Stimulated activated CD4-positive, alpha-beta T cell treated with anti-CD3 and anti-CD28 coated beads, Interleukin-4, amount 100 ng/mL, for 48 hours (primary cell): ENCODE measurements at regions not wholly inside any gene's neighbourhood (a gene's known extent, or its start where the extent isn't known, plus 50 kb on each side); places are given as distances from the start of the nearest gene placed in this dataset.
A peak's percentile ranks its signal among the peaks of the same experiment; 100 is the strongest.
"Not testable (repeated sequence)": the region's sequence is repeated elsewhere in the genome, so short reads cannot be mapped to it uniquely, and the experiment has no call there.

ENCODE experiments used
- DNase-seq, 2 donors: peaks; one replicate each; pipeline ENCODE4 v3.0.0-alpha.2; 2020; ENCODE audit warnings: low read depth in 2 of 2

DNA sequence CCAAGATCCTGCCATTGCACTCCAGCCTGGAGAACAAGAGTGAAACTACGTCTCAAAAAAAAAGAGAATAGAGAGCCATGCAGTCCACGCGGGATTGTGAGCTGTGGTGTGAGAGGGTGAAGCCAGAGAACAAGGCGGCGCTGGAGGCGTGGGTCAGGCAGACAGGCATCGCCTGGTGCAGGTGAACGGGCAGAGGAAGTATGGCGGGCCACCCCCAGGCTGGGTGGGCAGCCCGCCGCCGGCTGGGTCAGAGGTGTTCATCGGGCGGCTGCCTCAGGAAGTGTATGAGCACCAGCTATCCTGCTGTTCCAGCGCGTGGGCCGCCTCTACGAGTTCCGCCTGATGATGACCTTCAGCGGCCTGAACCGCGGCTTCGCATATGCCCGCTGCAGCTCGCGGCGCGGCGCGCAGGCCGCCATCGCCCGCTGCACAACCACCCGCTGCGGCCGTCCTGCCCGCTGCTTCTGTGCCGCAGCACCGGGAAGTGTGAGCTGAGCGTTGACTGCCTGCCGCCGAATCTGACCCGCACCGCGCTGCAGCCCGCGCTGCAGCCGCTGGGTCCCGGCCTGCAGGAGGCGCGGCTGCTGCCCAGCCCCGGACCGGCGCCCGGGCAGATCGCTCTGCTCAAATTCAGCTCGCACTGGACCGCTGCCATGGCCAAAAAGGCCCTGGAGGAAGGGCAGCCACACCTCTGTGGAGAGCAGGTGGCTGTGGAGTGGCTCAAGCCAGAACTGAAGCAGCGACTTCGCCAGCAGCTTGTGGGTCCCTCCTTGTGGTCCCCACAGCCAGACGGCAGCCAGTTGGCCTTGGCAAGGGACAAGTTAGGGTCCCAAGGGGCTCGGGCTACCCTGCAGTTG lies 95.5 kb upstream of the PLEKHM1 start:
- peak; percentile 17 to 18 for DNase-seq

DNA sequence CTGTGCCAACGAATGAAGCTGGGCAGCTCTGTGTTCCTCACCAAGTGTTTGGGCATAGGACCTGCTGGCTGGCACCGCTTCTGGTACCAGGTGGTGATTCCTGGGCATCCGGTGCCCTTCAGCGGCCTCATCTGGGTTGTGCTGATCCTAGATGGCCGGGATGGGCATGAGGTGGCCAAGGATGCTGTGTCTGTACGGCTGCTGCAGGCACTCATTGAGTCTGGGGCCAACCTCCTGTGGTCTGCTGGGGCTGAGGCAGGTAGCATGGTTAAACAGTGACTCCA lies 96.1 kb upstream of the PLEKHM1 start:
- not testable (repeated sequence) for DNase-seq

DNA sequence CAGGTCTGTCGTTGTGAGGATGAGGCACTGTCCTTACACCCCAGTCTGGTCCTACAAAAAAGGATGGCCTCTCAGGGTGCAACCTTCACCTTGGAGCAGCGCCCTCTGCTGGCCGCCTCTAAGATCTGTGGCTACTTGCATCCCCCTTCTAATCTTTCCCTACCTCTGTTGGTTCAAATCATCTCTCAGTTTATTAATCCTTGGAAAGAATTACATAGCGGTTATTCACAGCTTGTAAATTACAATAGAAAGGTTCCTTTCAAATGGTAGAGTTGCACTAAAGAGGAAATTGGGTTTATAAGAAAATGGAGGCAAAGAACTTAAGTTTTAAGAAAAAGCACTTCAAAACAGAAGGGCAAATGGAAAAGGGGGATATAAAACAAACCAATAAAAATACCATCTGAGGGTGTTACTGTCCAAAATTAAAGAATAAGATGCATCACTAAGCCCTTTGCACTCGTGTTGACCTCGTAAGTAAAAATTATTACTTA lies 102.0 kb upstream of the PLEKHM1 start:
- DNase-seq, result peak; percentile 78 to 79

DNA sequence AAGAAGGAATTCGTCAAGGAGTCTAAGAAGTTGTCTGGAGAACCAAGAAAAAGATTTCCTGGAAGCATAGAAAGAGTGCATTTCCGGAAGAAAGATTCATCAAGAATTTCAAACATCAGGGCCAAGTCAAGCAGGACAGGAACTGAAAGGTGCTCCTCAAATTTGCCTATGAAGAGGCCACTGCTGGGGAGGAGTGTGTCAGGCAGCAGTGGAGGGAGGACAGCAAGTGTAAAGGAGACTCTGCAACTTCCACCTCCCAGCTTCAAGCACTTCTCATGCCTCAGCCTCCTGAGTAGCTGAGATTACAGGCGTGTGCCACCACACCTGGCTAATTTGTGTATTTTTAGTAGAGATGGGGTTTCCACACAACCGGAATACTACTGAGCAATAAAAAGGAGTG lies 105.8 kb upstream of the PLEKHM1 start:
- not testable (repeated sequence) for DNase-seq

DNA sequence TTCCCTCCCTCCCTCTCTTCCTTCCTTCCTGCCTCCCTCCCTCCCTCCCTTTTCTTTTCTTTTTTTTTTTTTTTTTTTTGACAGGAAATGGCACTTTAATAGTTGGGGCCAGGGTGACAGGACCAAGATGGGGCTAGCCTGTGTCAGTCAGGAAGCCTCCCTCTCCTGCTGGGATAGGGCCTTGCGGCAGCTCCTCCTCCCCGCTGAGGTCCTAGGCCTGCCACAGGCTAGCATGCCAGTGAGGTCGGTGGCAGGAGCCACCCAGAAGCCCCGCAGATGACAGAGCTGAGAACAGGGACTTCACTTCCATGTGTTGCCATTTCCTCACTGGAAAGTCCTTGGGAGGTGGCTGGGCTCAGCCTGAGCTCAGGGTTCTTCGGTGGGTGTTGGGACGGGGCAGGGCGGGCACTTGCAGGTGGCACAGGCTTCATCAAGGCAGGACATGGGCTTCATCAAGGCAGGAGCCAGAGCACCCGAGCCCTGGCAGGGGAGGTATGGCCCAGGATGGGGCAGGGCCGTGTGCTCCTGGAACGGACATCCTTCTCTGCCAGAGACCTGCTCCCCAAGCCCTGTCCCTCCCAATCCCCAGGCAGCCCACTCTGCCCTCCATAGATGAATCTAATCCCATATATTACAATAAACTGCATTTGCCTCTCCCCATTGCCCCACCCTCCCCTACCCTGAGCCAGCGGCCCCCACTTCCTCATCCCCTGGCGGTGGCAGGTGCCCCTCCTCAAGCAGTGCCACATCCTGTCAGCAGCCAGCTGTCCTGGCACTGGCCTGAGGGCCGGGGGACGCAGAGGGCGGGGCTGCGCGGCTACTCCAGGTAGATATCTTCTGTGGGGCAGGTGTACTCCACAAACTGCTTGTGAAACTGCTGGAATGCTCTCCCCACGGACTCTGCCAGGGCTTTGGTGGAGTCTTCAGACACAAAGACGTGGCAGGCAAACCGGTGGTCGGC lies 109.8 kb upstream of the PLEKHM1 start:
- not testable (repeated sequence) for DNase-seq

DNA sequence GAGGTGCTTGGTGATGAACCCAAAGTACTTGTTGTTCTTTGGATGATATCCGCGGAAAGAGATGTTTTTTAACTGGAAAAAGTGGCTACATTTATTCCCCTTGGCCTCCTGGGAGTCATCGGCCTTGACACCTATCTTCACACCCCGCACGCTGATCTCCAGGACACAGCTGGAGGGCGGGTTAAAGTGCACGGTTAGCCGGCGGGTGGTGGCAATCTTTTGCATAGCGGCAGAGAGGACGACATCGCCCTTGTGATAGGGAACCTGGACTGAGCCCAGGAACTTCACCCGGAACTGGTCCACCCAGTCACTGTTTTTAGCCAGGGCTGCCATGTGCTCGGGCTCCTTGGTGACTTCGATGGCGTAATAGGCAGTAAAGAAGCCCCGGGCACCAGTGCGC lies 110.5 kb upstream of the PLEKHM1 start:
- not testable (repeated sequence) for DNase-seq

DNA sequence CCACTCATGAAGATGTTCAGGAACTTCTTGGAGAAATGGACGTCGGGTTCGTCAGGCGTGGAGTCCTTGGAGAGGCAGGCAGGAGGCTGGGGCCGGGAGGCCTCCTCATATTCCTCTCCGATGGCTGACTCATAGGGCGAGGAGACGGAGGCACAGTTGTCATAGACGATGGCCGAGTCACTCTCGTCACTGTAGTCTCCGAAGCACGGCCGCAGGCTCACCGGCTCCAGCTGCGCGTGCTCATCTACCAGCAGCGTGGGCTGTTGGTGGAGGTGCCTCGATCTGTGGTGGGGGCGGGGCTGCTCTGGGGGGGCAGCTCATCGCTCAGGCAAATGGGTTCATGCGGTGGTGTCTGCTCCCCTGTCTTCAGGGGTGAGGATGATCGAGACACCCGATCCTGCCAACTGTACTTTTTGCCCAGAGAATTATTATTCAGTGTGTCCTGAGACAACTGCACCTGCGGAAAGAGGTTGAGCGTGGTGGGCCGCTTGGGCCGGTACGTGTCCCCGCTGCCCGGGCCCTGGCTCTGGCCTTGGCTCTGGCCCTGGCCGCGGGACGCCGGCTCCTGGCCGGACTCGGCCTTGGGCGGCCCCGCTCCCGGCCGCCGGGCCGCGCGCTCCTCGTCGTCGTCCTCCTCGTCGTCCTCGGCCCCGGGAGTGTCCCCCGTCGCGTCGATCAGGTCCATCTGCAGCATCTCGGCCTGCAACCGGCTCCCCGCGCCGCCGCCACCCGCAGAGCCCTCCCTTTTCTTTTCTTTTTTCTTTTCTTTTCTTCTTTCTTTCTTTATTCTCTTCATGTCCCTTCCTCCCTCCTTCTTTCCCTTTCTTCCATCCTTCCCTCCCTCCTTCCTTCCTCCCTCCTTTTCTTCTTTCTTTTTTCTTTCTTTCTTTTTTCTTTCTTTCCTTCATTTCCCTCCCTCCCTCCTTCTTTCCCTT lies 111.4 kb upstream of the PLEKHM1 start:
- DNase-seq, result not testable (repeated sequence)

DNA sequence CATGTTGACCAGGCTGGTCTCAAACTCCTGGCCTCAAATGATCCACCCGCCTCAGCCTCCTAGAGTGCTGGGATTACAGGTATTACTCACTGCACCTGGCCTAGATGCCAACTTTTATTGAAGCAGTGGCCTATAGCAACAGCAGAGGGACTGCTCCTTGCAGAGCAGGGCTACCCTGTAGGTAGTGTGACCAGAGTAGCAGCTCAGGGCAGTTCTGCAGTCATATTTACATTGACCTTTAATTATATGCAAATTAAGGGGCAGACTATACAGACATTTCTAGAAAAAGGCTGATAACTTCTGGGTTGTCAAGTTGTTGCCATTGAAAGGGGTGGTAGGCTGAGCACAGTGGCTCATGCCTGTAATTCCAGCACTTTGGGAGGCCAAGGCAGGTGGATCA lies 115.2 kb upstream of the PLEKHM1 start:
- DNase-seq, result not testable (repeated sequence)

DNA sequence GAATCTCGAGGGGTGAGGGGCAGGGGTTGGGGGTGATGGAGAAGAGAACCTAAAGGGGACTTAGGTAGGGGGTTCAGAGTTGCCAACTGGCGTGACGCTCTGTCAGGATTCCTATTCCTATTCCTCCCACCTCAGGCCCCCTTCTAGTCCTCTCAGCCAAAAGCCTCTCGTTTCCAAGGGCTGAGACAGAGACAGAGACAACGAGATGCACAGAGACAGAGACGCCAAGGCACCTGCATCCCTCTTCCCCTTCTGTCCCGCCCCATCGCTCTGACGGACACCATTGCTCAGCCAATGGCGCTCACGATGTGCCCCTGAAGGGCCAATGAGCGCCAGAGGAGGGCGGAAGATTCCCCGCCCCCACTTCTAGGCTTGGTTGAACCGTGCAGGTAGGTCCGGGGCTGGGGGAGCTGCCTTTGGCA lies 129.5 kb upstream of the PLEKHM1 start:
- DNase-seq, result peak; percentile 74 to 77

DNA sequence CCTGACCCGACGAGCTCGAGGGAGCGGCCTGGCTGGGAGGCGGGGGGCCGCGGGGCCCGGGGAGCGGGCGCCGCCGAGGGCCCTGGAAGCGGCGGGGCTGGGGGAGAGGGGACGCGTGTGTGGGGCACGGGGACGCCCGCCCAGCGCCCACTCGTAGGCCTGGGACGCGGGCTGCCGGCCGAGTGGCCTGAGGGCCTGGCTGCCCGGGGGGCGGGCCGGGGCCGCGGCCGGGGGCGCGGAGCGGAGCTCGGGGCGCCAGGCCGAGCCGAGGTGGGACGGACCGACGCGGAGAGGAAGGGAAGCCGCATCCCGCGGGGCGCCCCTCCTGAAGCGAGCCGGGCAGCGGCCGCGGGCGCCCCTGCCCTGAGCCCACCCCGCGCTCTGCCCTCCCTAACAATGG lies 129.9 kb upstream of the PLEKHM1 start:
- not testable (repeated sequence) for DNase-seq

DNA sequence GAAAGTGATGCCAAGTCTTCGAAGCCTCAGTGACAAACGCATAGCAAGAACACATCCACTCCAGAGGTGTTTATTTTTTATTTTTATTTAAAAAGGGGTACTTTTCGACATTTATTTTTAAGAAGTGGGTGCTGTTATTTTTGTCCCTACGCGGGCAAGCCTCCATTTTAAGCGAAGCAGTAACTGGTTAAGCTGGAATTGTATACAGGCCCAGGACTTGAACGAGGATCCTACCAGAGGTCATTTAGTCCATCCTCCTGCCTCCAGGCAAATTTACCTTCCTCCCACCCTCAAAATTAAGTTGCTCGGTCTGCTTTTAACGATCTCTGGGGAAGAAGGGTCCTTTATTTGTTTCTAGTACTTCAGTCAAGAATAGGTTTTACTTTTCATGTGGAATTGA lies 130.6 kb upstream of the PLEKHM1 start:
- not testable (repeated sequence) for DNase-seq

DNA sequence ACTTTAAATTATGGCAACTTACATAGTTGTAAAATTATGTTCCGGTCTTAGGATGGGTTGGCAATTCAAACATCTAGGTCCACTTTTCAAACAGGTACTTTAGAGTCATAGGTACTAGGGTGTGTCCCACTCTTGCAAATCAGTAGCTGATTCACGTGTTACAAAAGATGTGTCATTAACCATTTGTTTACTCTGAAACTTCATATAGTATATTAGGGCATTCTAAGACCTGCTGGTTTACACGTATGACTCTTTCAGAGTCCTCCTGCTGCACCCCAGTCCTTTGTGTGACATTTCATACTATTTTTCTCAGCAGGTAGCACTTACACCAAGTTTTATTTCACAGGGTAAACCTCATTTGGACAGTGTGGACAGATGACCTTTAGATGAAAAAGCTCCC lies 131.8 kb upstream of the PLEKHM1 start:
- not testable (repeated sequence) for DNase-seq

DNA sequence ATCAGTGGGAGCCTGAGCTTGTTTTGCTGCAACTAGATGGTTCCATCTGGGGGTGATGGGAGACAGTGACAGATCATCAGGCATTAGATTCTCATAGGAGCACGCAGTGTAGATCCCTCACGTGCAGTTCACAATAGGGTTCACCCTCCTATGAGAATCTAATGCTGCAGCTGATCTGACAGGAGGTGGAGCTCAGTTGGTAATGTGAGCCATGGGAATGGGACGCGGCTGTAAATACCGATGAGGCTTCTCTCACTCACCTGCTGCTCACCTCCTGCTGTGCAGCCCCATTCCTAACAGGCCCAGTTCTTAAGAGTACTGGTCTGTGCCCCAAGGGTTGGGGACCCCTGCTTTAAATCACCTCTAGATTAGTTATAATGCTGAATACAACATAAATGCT lies 137.5 kb upstream of the PLEKHM1 start:
- no peak for DNase-seq

DNA sequence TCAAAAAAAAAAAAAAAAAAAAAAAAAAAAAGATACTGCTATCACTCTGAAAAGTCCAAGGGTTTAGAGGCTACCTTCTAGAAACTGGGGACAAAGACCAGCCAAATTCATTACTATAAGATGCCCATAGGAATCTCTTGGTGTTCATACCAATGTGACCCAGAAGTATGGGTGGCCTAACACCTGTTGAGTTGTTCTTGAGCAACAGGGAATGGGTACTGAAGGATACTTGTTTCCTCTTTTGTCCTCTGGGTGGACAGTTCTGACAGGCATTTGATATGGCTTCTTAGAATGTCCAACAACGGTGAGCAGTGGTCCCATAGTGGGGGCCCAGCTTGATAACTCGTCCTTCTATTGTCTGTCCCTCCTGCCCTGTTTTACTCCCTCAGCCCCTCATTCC lies 141.4 kb upstream of the PLEKHM1 start:
- no peak for DNase-seq

DNA sequence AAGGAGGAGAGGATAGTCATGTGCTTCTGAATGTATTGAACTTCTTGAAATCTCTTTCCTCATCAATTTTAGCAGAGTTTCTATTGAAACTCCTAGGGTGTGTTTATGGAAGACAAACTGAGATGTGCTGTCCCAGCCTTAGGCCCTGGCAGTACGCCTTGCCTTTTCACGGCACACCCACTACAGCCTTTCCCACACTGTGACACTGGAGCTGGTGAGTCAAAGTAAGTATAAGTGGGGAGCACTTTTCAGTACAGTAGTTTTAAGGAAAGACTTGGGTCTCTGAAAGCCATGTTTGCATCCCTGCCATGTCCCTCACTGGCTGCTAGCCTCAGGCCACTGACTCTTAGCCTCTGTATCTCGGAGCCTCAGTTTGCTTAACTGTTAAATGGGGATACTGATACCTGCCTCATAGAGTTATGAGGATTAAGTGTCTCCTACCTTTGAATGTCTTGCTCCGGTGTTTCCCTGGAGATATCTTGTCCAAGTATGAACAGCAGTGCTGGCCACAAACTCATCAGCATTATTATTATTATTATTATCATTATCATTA lies 144.7 kb upstream of the CRHR1 start:
- no peak for DNase-seq

DNA sequence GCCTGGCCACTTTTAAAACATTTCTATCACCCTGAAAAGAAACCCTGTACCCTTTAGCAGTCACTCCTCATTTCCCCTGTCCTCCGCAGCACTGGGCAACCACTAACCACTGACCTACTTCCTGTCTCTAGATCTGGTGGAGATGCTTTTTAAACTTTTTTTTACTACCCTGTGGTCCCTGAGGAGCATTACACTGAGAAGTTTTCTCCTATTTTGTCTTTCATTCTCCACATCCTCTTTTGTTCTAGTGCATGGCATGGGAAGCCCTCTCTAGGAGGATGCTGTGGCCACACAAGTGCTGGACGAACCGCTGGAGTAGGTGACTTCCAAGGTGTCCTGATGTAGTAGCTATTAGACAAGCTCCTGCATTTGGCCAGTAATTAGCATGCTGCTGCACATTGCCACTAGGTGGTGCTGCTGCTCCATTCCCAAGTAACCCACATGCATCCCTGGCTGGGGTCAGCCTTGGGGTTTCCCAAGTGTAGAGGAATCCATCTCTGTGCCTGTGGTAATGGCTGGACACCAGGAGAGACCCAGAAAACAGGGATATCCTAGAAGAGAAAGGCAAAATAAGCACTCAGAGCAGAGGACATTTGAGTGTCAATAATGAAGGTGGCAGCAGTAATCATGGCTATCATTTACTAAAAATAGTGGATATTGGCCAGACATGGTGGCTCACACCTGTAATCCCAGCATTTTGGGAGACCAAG lies 143.8 kb upstream of the CRHR1 start:
- DNase-seq, result peak; percentile 59 to 70

DNA sequence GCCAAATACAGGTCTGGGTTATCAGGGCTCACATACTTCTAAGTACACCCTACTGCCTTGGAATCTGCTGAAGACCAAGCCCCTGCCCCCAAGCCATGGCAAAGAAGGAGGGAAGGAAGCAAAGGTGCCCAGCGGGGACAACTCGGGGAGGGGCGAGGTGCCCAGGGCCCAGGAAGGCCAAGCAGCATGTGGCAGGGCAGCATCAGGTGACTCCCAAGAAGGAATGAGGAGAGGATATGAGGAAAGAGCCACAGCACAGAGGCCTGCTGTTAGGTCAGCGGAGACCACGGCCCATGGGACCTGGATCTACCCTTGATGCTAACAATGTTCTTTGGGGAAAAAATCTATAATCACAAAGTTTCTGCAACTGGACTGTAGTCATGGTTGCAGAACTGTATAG lies 142.6 kb upstream of the CRHR1 start:
- no peak for DNase-seq

DNA sequence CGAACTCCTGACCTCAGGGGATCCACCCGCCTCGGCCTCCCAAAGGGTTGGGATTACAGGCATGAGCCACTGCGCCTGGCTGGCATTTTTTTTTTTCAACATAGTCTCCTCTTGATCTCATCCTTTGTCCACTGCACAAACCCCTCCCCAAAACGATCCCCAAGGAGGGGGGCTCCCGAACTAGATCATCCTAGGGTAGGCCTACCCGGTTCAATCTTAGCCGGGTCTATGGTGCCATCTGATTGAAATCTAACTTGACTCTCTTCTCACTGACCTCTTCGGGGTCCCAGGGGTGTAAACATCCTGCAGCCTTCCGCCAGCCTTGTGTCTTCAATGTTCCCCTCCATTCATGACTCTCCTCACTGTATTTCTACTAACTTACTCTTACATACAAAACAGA lies 140.5 kb upstream of the CRHR1 start:
- DNase-seq, result no peak

DNA sequence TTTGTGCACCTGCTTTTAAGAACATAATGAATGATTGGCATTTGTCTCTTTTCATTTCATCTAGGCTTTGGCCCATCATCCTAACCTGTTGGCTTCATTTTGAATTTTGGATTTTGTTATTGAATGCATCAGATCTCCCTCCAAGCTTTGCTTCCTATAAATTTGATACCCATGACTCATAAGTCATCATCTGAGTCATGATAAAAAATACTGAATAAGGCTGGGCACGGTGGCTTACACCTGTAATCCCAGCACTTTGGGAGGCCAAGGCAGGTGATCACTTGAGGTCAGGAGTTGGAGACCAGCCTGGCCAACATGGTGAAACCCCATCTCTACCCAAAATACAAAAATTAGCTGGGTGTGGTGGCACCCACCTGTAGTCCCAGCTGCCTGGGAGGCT lies 139.5 kb upstream of the CRHR1 start:
- not testable (repeated sequence) for DNase-seq

DNA sequence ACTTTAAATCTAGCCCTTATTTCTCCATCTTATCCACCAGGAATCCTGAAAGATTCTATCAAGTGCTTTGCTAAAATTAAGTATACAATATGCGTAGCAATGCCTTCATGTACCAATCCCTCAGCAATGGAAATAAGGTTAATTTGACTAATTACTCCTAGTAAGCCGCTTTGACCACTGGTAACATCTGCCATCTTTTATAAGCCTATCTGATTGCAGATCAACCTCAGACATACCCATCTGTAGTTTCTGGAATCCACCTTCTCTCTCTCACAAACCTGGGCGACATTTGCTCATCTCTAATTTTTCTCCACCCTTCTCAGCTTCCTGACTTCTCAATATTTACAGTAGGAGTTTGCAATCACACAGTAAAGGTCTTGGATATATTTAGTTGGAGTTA lies 138.8 kb upstream of the CRHR1 start:
- no peak for DNase-seq
